ENCODE measurements at regions not wholly inside any gene's neighbourhood (a gene's known extent, or its start where the extent isn't known, plus 50 kb on each side); places are given as distances from the start of the nearest gene placed in this dataset.

- TF ChIP-seq POLR2A (IDR thresholded peaks at IDR 0.05) (no peak), CTCF (IDR thresholded peaks at IDR 0.05) (no peak)
Measured at GRCh38 chr13:94947965-94948371, 235.6 kb upstream of the SOX21 start.

Data from prostate gland (tissue), 2 donors.